HEK293T (cell line): ENCODE measurements at regions not wholly inside any gene's neighbourhood (a gene's known extent, or its start where the extent isn't known, plus 50 kb on each side); places are given as distances from the start of the nearest gene placed in this dataset.

ENCODE experiments used
- L3MBTL2 ChIP-seq: fragments of 450-650 bp; conservative IDR thresholded peaks from 2 replicates; pipeline ENCODE4 v1.6.1; 2016; ENCODE audit warnings: mild to moderate bottlenecking
- PKNOX1 ChIP-seq: fragments of 450-650 bp; IDR thresholded peaks from 2 replicates; pipeline ENCODE4 v1.6.1; 2016
- SUZ12 ChIP-seq: fragments of 450-650 bp; IDR thresholded peaks from 2 replicates; pipeline ENCODE4 v1.6.1; 2016; ENCODE audit warnings: mild to moderate bottlenecking
- TARDBP ChIP-seq: fragments of 450-650 bp; IDR thresholded peaks from 2 replicates; pipeline ENCODE4 v1.6.1; 2016
- ZNF384 ChIP-seq: fragments of 450-650 bp; IDR thresholded peaks from 2 replicates; pipeline ENCODE4 v1.6.1; 2016

- no peak for TF ChIP-seq PKNOX1
- no peak for TF ChIP-seq TARDBP
- TF ChIP-seq ZNF384 = no peak
- TF ChIP-seq L3MBTL2 = no peak
- no peak for TF ChIP-seq SUZ12
Observed at GRCh38 chr21:30033441-30033840, 93.6 kb upstream of the GRIK1 start.
